IMR-90 (cell line): ENCODE measurements at regions not wholly inside any gene's neighbourhood (a gene's known extent, or its start where the extent isn't known, plus 50 kb on each side); places are given as distances from the start of the nearest gene placed in this dataset.

ENCODE experiments used
- ATAC-seq: fragments of 200-7000 bp; cut with Tn5 transposase; 2 replicates; pipeline ENCODE4 v1.9.1; 2020; ENCODE audit warnings: low read depth, mild to moderate bottlenecking, moderate library complexity
- BruUV-seq: library from RNA; stranded (reverse); fragments of 400-500 nt; replicated peaks from 2 replicates; lab custom pipeline; 2021; lab: Mats Ljungman, UMichigan
- CTCF ChIA-PET: fragments of 300-600 bp; formaldehyde crosslinking; extraction: SDS; loops from one replicate; lab custom pipeline; 2021; ENCODE audit warnings: antibody characterized with exemption; lab: Yijun Ruan, JAX
- POLR2A ChIA-PET: fragments of 300-600 bp; sonication (Branson Sonifier 250); formaldehyde crosslinking; loops from one replicate; lab custom pipeline; 2022; ENCODE audit warnings: antibody characterized with exemption; ENCODE audit not compliant: unreplicated experiment; lab: Charles Lee
- DNase-seq: peaks from one replicate; pipeline ENCODE4 v3.0.0; 2013
- H2AFZ ChIP-seq: replicated peaks from 2 replicates; pipeline ENCODE3; 2013; ENCODE audit warnings: low read length, mild to moderate bottlenecking; ENCODE audit not compliant: poor library complexity
- H2AK5ac ChIP-seq: 2 replicates; pipeline ENCODE4 v1.6.1; 2013; ENCODE audit warnings: low read depth, low read length, inconsistent platforms
- H2AK9ac ChIP-seq: replicated peaks from 2 replicates; pipeline ENCODE3; 2013; ENCODE audit warnings: mild to moderate bottlenecking, low read depth, low read length, moderate library complexity; ENCODE audit not compliant: poor library complexity
- H2BK120ac ChIP-seq: 2 replicates; pipeline ENCODE4 v1.6.1; 2013; ENCODE audit warnings: low read depth, low read length, inconsistent platforms
- H2BK15ac ChIP-seq: 3 replicates; pipeline ENCODE4 v1.6.1; 2013; ENCODE audit warnings: low read depth, low read length, inconsistent platforms
- H2BK20ac ChIP-seq: 2 replicates; pipeline ENCODE4 v1.6.1; 2013; ENCODE audit warnings: low read depth, mild to moderate bottlenecking, inconsistent platforms, low read length, moderate library complexity
- H2BK5ac ChIP-seq: 2 replicates; pipeline ENCODE4 v1.6.1; 2013; ENCODE audit warnings: mild to moderate bottlenecking, low read depth, low read length, inconsistent platforms; ENCODE audit not compliant: poor library complexity, severe bottlenecking
- H3K14ac ChIP-seq: replicated peaks from 2 replicates; pipeline ENCODE4 v1.6.1; 2013; ENCODE audit warnings: low read depth, low read length, inconsistent platforms
- H3K18ac ChIP-seq: 2 replicates; pipeline ENCODE4 v1.6.1; 2013; ENCODE audit warnings: low read depth, low read length, control low read depth
- H3K23ac ChIP-seq: 2 replicates; pipeline ENCODE4 v1.6.1; 2013; ENCODE audit warnings: low read depth, low read length, inconsistent platforms
- H3K27ac ChIP-seq: 2 replicates; pipeline ENCODE4 v1.5.1; 2013; ENCODE audit warnings: mild to moderate bottlenecking, control low read depth, low read length; ENCODE audit not compliant: insufficient read depth
- H3K27me3 ChIP-seq: 2 replicates; pipeline ENCODE4 v1.6.1; 2013; ENCODE audit warnings: low read length; ENCODE audit not compliant: control insufficient read depth, insufficient read depth
- H3K36me3 ChIP-seq: 2 replicates; pipeline ENCODE4 v1.6.1; 2013; ENCODE audit warnings: low read length, mixed read lengths; ENCODE audit not compliant: control insufficient read depth, insufficient read depth
- H3K4ac ChIP-seq: 2 replicates; pipeline ENCODE4 v1.6.1; 2013; ENCODE audit warnings: low read depth, low read length, inconsistent platforms
- H3K4me1 ChIP-seq: 2 replicates; pipeline ENCODE4 v1.6.1; 2013; ENCODE audit warnings: low read length, mixed read lengths; ENCODE audit not compliant: control insufficient read depth, insufficient read depth
- H3K4me2 ChIP-seq: 2 replicates; pipeline ENCODE4 v1.6.1; 2013; ENCODE audit warnings: low read depth, mild to moderate bottlenecking, control low read depth, low read length, moderate library complexity
- H3K4me3 ChIP-seq: 2 replicates; pipeline ENCODE4 v1.5.1; 2013; ENCODE audit warnings: low read depth, mild to moderate bottlenecking, control low read depth, low read length, moderate library complexity; ENCODE audit not compliant: insufficient read depth
- H3K56ac ChIP-seq: 2 replicates; pipeline ENCODE4 v1.6.1; 2013; ENCODE audit warnings: low read length, inconsistent platforms; ENCODE audit not compliant: insufficient read depth; ENCODE audit errors: extremely low read depth
- H3K79me1 ChIP-seq, 2 experiments: 2 replicates each; pipeline ENCODE4 v1.6.1; 2013; ENCODE audit warnings: low read length in 2 of 2, inconsistent platforms in 1 of 2, low read depth in 1 of 2
- H3K9ac ChIP-seq: 2 replicates; pipeline ENCODE4 v1.6.1; 2013; ENCODE audit warnings: low read depth, low read length, control low read depth
- H3K9me1 ChIP-seq: 2 replicates; pipeline ENCODE4 v1.6.1; 2013; ENCODE audit warnings: low read length, inconsistent platforms; ENCODE audit not compliant: insufficient read depth
- H3K9me3 ChIP-seq: 2 replicates; pipeline ENCODE4 v1.6.1; 2013; ENCODE audit warnings: low read length; ENCODE audit not compliant: control insufficient read depth, insufficient read depth
- H4K20me1 ChIP-seq: 2 replicates; pipeline ENCODE4 v1.6.1; 2013; ENCODE audit warnings: low read length, inconsistent platforms; ENCODE audit not compliant: insufficient read depth
- H4K5ac ChIP-seq: 2 replicates; pipeline ENCODE4 v1.6.1; 2013; ENCODE audit warnings: mild to moderate bottlenecking, low read depth, low read length, control low read depth
- H4K8ac ChIP-seq, 2 experiments: 2 replicates each; pipeline ENCODE4 v1.6.1; 2013; ENCODE audit warnings: low read depth in 2 of 2, low read length in 2 of 2, control low read depth in 1 of 2, inconsistent platforms in 1 of 2
- H4K91ac ChIP-seq: 2 replicates; pipeline ENCODE4 v1.6.1; 2013; ENCODE audit warnings: low read depth, low read length, inconsistent platforms; ENCODE audit not compliant: insufficient read depth
- BHLHE40 ChIP-seq: fragments of 150-350 bp; IDR thresholded peaks from 2 replicates; pipeline ENCODE4 v1.6.1; 2016; ENCODE audit warnings: mild to moderate bottlenecking, low read depth, low read length
- CEBPB ChIP-seq: IDR thresholded peaks from 2 replicates; pipeline ENCODE4 v1.6.1; 2012; ENCODE audit warnings: low read depth, low read length, improper control_type of control experiment
- CHD1 ChIP-seq: IDR thresholded peaks from 2 replicates; pipeline ENCODE4 v1.6.1; 2012; ENCODE audit warnings: low read depth, low read length, improper control_type of control experiment
- FOS ChIP-seq: fragments of 150-350 bp; IDR thresholded peaks from 2 replicates; pipeline ENCODE4 v1.6.1; 2016; ENCODE audit warnings: low read depth, low read length
- MAFK ChIP-seq: IDR thresholded peaks from 2 replicates; pipeline ENCODE4 v1.6.1; 2012; ENCODE audit warnings: low read depth, low read length, improper control_type of control experiment
- MAZ ChIP-seq: IDR thresholded peaks from 2 replicates; pipeline ENCODE4 v1.6.1; 2012; ENCODE audit warnings: low read depth, mild to moderate bottlenecking, low read length, improper control_type of control experiment, moderate library complexity, borderline replicate concordance
- NFE2L2 ChIP-seq: fragments of 150-350 bp; IDR thresholded peaks from 2 replicates; pipeline ENCODE4 v1.6.1; 2016; ENCODE audit warnings: low read depth, mild to moderate bottlenecking, low read length
- POLR2A ChIP-seq: IDR thresholded peaks from 2 replicates; pipeline ENCODE4 v1.6.1; 2012; ENCODE audit warnings: mild to moderate bottlenecking, low read depth, low read length
- RFX5 ChIP-seq: IDR thresholded peaks from 2 replicates; pipeline ENCODE4 v1.8.0; 2012; ENCODE audit warnings: low read depth, mild to moderate bottlenecking, low read length, moderate library complexity
- SMC3 ChIP-seq: fragments of 150-350 bp; IDR thresholded peaks from 2 replicates; pipeline ENCODE4 v1.6.1; 2016; ENCODE audit warnings: low read depth, mild to moderate bottlenecking, antibody characterized with exemption, low read length, moderate library complexity
- USF2 ChIP-seq: fragments of 150-350 bp; IDR thresholded peaks from 2 replicates; pipeline ENCODE4 v1.6.1; 2017; ENCODE audit warnings: mild to moderate bottlenecking, antibody characterized with exemption, low read length, low read depth
- WGBS, 2 experiments: methylation state at CpG; one replicate each; pipeline versions ENCODE4 v1.1.5 to v1.1.7; 2013; ENCODE audit warnings: missing lambda C conversion rate in 2 of 2; ENCODE audit not compliant: insufficient read length in 1 of 2; ENCODE audit errors: extremely low coverage in 2 of 2; 5-methylcytosine and 5-hydroxymethylcytosine counted together
- dilution Hi-C: fragments of 300-500 bp; cut with HindIII; formaldehyde crosslinking; loops from one replicate; pipeline ENCODE4 v1.14.3; 2018; ENCODE audit warnings: low sequenced_read_pairs; ENCODE audit not compliant: unreplicated experiment
- in situ Hi-C: fragments of 300-500 bp; cut with MboI; formaldehyde crosslinking; loops from 3 replicates; pipeline ENCODE4 v1.14.3; 2019; ENCODE audit warnings: low sequenced_read_pairs, inconsistent platforms, mixed read lengths
- intact Hi-C: fragments of 100-400 bp; cut with micrococcal nuclease; formaldehyde crosslinking; loops from 2 replicates; pipeline ENCODE4 v1.10.0; 2022
- TF ChIP-seq, protein P1 (sequence below): conservative IDR thresholded peaks from 2 replicates; pipeline ENCODE4 v1.5.1; 2012; ENCODE audit warnings: mild to moderate bottlenecking, low read depth, low read length, improper control_type of control experiment

DNA sequence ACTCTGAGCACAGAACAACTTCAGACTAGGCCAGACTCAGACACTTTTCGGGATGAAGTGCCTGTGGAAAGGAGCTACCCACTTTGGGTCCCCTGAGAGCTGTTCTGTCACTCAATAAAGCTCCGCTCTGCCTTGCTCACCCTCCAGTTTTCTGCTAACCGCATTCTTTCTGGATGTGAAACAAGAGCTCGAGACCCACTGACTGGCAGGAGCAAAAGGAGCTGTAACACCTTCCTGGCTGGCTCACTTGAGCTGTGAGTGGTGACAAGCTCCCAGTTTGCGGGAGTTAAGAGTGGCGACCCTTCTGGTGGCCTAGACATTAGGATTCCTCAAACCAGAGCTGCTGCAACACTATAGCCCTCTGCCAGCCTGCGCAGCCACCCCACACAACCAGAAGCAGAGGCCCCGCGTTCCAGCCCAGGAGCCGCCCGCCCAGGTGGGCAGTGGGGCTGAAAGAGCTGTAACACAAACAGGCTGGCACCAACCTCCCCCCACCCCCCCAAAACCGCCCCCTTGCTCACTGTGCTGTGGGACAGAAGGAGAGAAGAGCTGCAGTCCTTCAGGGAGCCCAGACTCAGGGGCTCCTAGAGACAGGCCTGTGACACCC, 1178.1 kb upstream of the GBE1 start:
- Histone ChIP-seq H2BK20ac (no peak overlapping the region), H3K36me3 (no peaks in the 10 kb centered on the region), H2BK15ac (no peak overlapping the region), H2AK5ac (no peak overlapping the region), H3K9me3 (peaks cover 15% of the 10 kb centered on the region), H2BK5ac (no peak overlapping the region), H2AFZ (no peak overlapping the region), H3K56ac (no peak overlapping the region), H3K4me1 (no peaks in the 10 kb centered on the region), H3K27me3 (no peaks in the 10 kb centered on the region), H4K8ac (no peak overlapping the region), H3K14ac (no peak overlapping the region), H4K91ac (no peak overlapping the region), H2BK120ac (no peak overlapping the region), H3K4me2 (no peak overlapping the region), H3K9me1 (no peaks in the 10 kb centered on the region), H3K79me1 (no peaks in the 10 kb centered on the region), H3K27ac (no peak overlapping the region), H3K4me3 (no peak overlapping the region), H3K9ac (no peak overlapping the region), H4K5ac (no peak overlapping the region), H3K23ac (no peak overlapping the region), H4K20me1 (no peaks in the 10 kb centered on the region), H3K4ac (no peak overlapping the region), H3K18ac (no peak overlapping the region), H2AK9ac (no peak overlapping the region)
- CTCF ChIA-PET: no interaction called here
- 17% methylated on average over 1 of the region's 12 CpGs; no CpG with 5 or more reads in 1 of the 2 experiments for WGBS, 2 experiments
- POLR2A ChIA-PET: no interaction called here
- TF ChIP-seq CHD1 (no peak), POLR2A (no peak), USF2 (no peak), FOS (no peak), NFE2L2 (no peak), MAZ (no peak), RFX5 (no peak), BHLHE40 (no peak), SMC3 (no peak), CEBPB (no peak), MAFK (no peak)
- TF ChIP-seq, protein P1, sequence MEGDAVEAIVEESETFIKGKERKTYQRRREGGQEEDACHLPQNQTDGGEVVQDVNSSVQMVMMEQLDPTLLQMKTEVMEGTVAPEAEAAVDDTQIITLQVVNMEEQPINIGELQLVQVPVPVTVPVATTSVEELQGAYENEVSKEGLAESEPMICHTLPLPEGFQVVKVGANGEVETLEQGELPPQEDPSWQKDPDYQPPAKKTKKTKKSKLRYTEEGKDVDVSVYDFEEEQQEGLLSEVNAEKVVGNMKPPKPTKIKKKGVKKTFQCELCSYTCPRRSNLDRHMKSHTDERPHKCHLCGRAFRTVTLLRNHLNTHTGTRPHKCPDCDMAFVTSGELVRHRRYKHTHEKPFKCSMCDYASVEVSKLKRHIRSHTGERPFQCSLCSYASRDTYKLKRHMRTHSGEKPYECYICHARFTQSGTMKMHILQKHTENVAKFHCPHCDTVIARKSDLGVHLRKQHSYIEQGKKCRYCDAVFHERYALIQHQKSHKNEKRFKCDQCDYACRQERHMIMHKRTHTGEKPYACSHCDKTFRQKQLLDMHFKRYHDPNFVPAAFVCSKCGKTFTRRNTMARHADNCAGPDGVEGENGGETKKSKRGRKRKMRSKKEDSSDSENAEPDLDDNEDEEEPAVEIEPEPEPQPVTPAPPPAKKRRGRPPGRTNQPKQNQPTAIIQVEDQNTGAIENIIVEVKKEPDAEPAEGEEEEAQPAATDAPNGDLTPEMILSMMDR: no peak
- intact Hi-C loops (loop anchor here (10.0 kb wide), 1 partner anchor 155 kb away; no protein-coding TSS in a partner anchor), in situ Hi-C loops (no loop called here), dilution Hi-C loops (no loop called here)
- BruUV-seq: no TSS peak
- no peak for DNase-seq
- no peak for ATAC-seq
